HG03045 (cell line): ENCODE measurements at regions not wholly inside any gene's neighbourhood (a gene's known extent, or its start where the extent isn't known, plus 50 kb on each side); places are given as distances from the start of the nearest gene placed in this dataset.
A peak's percentile ranks its signal among the peaks of the same experiment; 100 is the strongest.

Source experiments
- ATAC-seq: cut with Tn5 transposase; IDR thresholded peaks from one replicate; pipeline ENCODE4 v1.9.1; 2021; ENCODE audit warnings: mild to moderate bottlenecking, moderate library complexity; ENCODE audit not compliant: unreplicated experiment

- ATAC-seq, result peak; percentile 49
Measured at GRCh38 chr7:32347244-32347828, 142.8 kb downstream of the LSM5 start.

GRCh38 chr7:32346253-32346652 lies 143.9 kb downstream of the LSM5 start:
- ATAC-seq, result no peak

- no peak for ATAC-seq
Measured at GRCh38 chr7:32336726-32337125, 153.5 kb downstream of the LSM5 start.

GRCh38 chr7:32335107-32335506 lies 155.1 kb downstream of the LSM5 start:
- ATAC-seq, result no peak

GRCh38 chr7:32330602-32331001 lies 159.6 kb downstream of the LSM5 start:
- no peak for ATAC-seq

- ATAC-seq, result no peak
Measured at GRCh38 chr7:32326078-32326477, 164.1 kb downstream of the LSM5 start.

- no peak for ATAC-seq
Measured at GRCh38 chr7:32323712-32324111, 166.5 kb downstream of the LSM5 start.

GRCh38 chr7:32319012-32319382 lies 171.2 kb downstream of the LSM5 start:
- no peak for ATAC-seq

- ATAC-seq, result no peak
Measured at GRCh38 chr7:32318300-32319011, 171.7 kb downstream of the LSM5 start.

GRCh38 chr7:32316839-32317238 lies 173.3 kb downstream of the LSM5 start:
- ATAC-seq, result no peak

- ATAC-seq, result no peak
Measured at GRCh38 chr7:32314761-32315160, 175.4 kb downstream of the LSM5 start.

GRCh38 chr7:32301427-32301826 lies 188.8 kb downstream of the LSM5 start:
- ATAC-seq, result no peak

- no peak for ATAC-seq
Measured at GRCh38 chr7:32299133-32299702, 191.0 kb downstream of the LSM5 start.

GRCh38 chr7:32298408-32299132 lies 191.6 kb downstream of the LSM5 start:
- ATAC-seq, result no peak

- ATAC-seq, result no peak
Measured at GRCh38 chr7:32293833-32294232, 196.3 kb downstream of the LSM5 start.

- ATAC-seq, result no peak
Measured at GRCh38 chr7:32289651-32290414, 200.3 kb downstream of the LSM5 start.

GRCh38 chr7:32285698-32286097 lies 204.5 kb downstream of the LSM5 start:
- no peak for ATAC-seq

GRCh38 chr7:32283546-32283945 lies 206.6 kb downstream of the LSM5 start:
- ATAC-seq, result no peak

GRCh38 chr7:32279500-32279899 lies 209.3 kb upstream of the PDE1C start:
- ATAC-seq, result no peak

GRCh38 chr7:32275216-32276009 lies 205.2 kb upstream of the PDE1C start:
- no peak for ATAC-seq
